Psoas muscle (tissue), 7 donors: ENCODE measurements at regions not wholly inside any gene's neighbourhood (a gene's known extent, or its start where the extent isn't known, plus 50 kb on each side); places are given as distances from the start of the nearest gene placed in this dataset.

Experiments
- ATAC-seq, 4 donors: fragments of 200-7000 bp; cut with Tn5 transposase; one replicate each; pipeline ENCODE4 v1.9.1; 2020; ENCODE audit warnings: moderate library complexity in 3 of 4, mild to moderate bottlenecking in 2 of 4
- DNase-seq, 2 donors: peaks; one replicate each; pipeline ENCODE4 v3.0.0-alpha.2; 2020
- H3K27ac ChIP-seq: fragments of 200-600 bp; one replicate; pipeline ENCODE4 v1.8.0; 2022
- H3K27me3 ChIP-seq, 3 donors: fragments of 200-600 bp in 1 of 3; one replicate each; pipeline versions ENCODE4 v1.6.1 to v1.8.0; 2013 to 2022; ENCODE audit warnings: low read length in 2 of 3, mild to moderate bottlenecking in 2 of 3, moderate library complexity in 1 of 3; ENCODE audit not compliant: insufficient read depth in 3 of 3
- H3K36me3 ChIP-seq, 2 donors: fragments of 200-600 bp in 1 of 2; one replicate each; pipeline versions ENCODE4 v1.6.1 to v1.8.0; 2013 to 2022; ENCODE audit warnings: low read depth in 1 of 2, mild to moderate bottlenecking in 1 of 2, moderate library complexity in 1 of 2; ENCODE audit not compliant: insufficient read depth in 1 of 2
- H3K4me1 ChIP-seq: fragments of 200-600 bp; one replicate; pipeline ENCODE4 v1.8.0; 2022
- H3K4me3 ChIP-seq: fragments of 200-600 bp; one replicate; pipeline ENCODE4 v1.8.0; 2022; ENCODE audit warnings: mild to moderate bottlenecking
- H3K9me3 ChIP-seq: fragments of 200-600 bp; one replicate; pipeline ENCODE4 v1.8.0; 2022
- WGBS, 3 donors: extraction: QIAGEN DNeasy Blood & Tissue Kit; methylation state at CpG; one replicate each; pipeline versions ENCODE4 v1.1.6 to v1.1.7; 2013; 5-methylcytosine and 5-hydroxymethylcytosine counted together
- intact Hi-C, 2 donors: fragments of 100-400 bp; cut with DNase I; formaldehyde crosslinking; loops; one replicate each; pipeline versions ENCODE4 v1.11.0 to v1.14.2; 2022
- TF ChIP-seq, protein P1 (sequence below): fragments of 200-600 bp; IDR thresholded peaks from one replicate; pipeline ENCODE4 v1.8.0; 2022; ENCODE audit warnings: antibody characterized with exemption
- donor health status: healthy with polysubstance abuse.
- donor health status: DM: no; HTN: no; CAD: no; lungs with moderate emphysema.
- donor health status: Bipolar disorder and iron deficiency.
- donor health status: healthy.
- donor health status: DM: yes; HTN: yes; CAD: no.
- donor health status: DM: no; HTN: no; CAD: no.
- donor health status: DM: yes; HTN: yes; CAD: no.

DNA sequence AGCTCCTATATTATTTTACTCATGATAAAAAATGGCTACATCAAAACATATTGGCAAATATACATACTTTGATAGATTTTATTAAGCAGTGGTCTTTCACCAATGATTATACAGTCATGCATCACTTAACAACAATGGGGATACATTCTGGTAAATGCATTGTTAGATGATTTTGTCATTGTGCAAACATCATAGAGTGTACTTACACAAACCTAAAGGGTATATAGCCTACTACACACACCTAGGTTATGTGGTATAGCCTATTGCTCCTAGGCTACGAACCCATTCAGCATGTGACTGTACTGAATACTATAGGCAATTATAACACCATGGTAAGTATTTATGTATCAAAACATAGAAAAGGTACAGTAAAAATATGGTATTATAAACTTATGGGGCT is 98.9 kb upstream of the IL6 start:
- intact Hi-C loops: no loop called here
- TF ChIP-seq, protein P1, sequence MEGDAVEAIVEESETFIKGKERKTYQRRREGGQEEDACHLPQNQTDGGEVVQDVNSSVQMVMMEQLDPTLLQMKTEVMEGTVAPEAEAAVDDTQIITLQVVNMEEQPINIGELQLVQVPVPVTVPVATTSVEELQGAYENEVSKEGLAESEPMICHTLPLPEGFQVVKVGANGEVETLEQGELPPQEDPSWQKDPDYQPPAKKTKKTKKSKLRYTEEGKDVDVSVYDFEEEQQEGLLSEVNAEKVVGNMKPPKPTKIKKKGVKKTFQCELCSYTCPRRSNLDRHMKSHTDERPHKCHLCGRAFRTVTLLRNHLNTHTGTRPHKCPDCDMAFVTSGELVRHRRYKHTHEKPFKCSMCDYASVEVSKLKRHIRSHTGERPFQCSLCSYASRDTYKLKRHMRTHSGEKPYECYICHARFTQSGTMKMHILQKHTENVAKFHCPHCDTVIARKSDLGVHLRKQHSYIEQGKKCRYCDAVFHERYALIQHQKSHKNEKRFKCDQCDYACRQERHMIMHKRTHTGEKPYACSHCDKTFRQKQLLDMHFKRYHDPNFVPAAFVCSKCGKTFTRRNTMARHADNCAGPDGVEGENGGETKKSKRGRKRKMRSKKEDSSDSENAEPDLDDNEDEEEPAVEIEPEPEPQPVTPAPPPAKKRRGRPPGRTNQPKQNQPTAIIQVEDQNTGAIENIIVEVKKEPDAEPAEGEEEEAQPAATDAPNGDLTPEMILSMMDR: no peak
- no peak for ATAC-seq

DNA sequence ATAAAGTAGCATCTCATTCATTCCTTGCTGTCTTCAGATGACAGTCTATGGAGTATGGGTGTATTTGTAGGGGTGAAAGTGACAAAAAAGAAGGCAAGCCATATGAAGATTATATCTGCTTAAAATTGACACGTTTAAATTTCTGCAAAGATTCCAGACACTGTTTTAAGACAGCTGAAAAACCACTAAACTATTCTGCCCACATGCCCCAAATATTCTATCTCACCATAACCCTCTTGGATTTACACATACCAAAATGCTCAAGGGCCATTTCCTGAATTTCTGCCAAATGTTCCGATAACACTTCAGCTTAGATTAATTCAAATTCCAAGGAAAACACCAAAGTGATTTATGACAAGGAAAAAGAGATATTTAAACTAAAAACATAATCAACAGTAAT is 99.9 kb upstream of the IL6 start:
- 19 to 30% (median 20%) methylated on average over 2 of the region's 2 CpGs for WGBS, 3 donors
- Histone ChIP-seq H3K27ac (no peak overlapping the region), H3K9me3 (no peaks in the 10 kb centered on the region), H3K27me3 (no peaks in the 10 kb centered on the region), H3K4me3 (no peak overlapping the region), H3K4me1 (no peaks in the 10 kb centered on the region), H3K36me3 (no peaks in the 10 kb centered on the region)
- DNase-seq (no peak), ATAC-seq (no peak)
- TF ChIP-seq, protein P1: no peak
- intact Hi-C loops: no loop called here

More for the DNA sequence above, 98.9 kb upstream of the IL6 start:
- H3K36me3 ChIP-seq: no peaks in the 10 kb centered on the region
- WGBS, 3 donors: 99 to 100% (median 100%) methylated on average over 1 of the region's 1 CpG
- DNase-seq: no peak
- H3K4me1 ChIP-seq: no peaks in the 10 kb centered on the region
- H3K4me3 ChIP-seq: no peak overlapping the region
- H3K27ac ChIP-seq: no peak overlapping the region
- H3K9me3 ChIP-seq: no peaks in the 10 kb centered on the region
- H3K27me3 ChIP-seq: no peaks in the 10 kb centered on the region

DNA sequence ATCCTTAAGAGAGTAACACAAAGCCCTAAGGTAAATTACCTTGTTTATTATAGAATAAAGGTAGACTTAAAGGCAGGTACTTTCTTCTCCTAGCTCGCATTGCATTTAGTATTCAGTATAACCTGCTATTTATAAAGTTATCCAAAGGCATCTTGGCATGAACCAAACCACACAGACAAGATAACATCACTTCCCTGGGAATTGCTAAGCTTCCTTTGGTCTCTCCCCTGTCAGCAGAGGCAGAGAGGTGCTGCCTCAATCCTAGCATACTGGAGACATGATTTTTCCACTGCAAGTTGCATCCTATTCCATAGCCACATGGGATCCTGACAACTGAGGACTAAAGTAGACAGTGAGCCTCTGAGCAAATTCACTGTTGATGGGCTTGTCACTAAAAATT is 101.7 kb upstream of the IL6 start:
- no peaks in the 10 kb centered on the region for H3K36me3 ChIP-seq
- DNase-seq (no peak), ATAC-seq (no peak)
- no peak overlapping the region for H3K27ac ChIP-seq
- H3K27me3 ChIP-seq: no peaks in the 10 kb centered on the region
- H3K9me3 ChIP-seq: no peaks in the 10 kb centered on the region
- no peaks in the 10 kb centered on the region for H3K4me1 ChIP-seq
- intact Hi-C loops: no loop called here
- WGBS, 3 donors: 90 to 95% (median 94%) methylated on average over 1 of the region's 1 CpG
- TF ChIP-seq, protein P1: no peak
- no peak overlapping the region for H3K4me3 ChIP-seq

DNA sequence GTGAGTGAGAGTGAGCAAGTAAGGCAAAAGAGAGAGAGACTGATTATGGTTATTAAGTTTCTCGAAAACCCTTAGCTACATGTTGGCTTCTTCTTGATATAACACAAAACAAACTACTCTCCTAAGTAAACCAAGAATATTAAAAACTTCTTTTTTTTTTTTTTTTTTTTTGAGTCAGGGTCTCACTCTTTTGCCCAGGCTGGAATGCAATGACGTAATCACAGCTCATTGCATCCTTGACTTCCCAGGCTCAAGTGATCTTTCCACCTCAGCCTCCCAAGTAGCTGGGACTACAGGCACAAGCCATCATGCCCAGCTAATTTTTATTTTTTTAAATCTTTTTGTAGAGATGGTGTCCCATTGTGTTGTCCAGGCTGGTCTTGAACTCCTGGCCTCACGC is 102.2 kb upstream of the IL6 start:
- WGBS, 3 donors: 95 to 97% (median 96%) methylated on average over 3 of the region's 3 CpGs
- no peak for ATAC-seq
- intact Hi-C loops: no loop called here
- Histone ChIP-seq H3K27ac (no peak overlapping the region), H3K27me3 (no peaks in the 10 kb centered on the region), H3K4me1 (no peaks in the 10 kb centered on the region), H3K36me3 (no peaks in the 10 kb centered on the region), H3K9me3 (no peaks in the 10 kb centered on the region), H3K4me3 (no peak overlapping the region)
- DNase-seq: no peak
- TF ChIP-seq, protein P1: no peak

DNA sequence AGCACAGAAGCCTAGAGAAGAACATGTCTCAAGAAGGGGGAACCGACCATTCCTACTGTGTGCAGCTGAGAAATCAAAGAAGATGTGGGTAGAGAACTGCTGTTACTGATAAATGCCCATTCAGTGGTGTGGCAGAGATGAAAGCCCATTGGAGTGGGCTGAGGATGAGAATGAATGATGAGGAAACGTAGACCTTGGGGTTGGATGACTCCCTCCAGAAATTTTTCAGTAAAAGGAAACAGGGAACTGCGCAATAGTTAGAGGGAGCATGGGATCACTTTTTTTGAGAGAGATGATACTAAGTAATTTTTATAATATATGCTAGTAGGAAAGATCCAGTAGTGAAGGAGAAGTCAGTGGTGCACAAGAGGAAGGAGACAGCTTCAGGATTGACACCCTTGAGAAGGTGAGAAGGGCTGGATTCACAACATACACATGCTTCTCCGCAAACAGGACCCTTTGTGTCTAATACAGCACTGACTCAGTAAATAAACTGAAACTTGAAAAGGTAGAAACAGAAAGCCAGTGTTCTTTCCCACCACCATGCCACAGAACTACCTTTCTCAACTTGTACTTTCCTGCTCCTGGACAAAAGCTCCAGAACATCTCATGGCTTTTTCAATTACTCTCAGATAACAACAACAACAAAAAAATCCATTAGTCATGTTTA is 104.7 kb upstream of the IL6 start:
- intact Hi-C loops: no loop called here
- DNase-seq (no peak), ATAC-seq (no peak)
- Histone ChIP-seq H3K27me3 (no peaks in the 10 kb centered on the region), H3K9me3 (peaks cover 10% of the 10 kb centered on the region), H3K27ac (no peak overlapping the region), H3K36me3 (no peaks in the 10 kb centered on the region), H3K4me3 (no peak overlapping the region), H3K4me1 (no peaks in the 10 kb centered on the region)
- WGBS, 3 donors: 92 to 95% (median 95%) methylated on average over 4 of the region's 4 CpGs
- TF ChIP-seq, protein P1: no peak
